PFSK-1 (cell line): ENCODE measurements at regions not wholly inside any gene's neighbourhood (a gene's known extent, or its start where the extent isn't known, plus 50 kb on each side); places are given as distances from the start of the nearest gene placed in this dataset.

Source experiments
- FOXP2 ChIP-seq: optimal IDR thresholded peaks from 2 replicates; pipeline ENCODE3; 2011; ENCODE audit warnings: borderline replicate concordance, control low read depth, inconsistent platforms; ENCODE audit not compliant: insufficient read depth; ENCODE audit errors: extremely low read length, extremely low read depth
- POLR2AphosphoS5 ChIP-seq: IDR thresholded peaks from 2 replicates; pipeline ENCODE4 v1.6.1; 2012; ENCODE audit warnings: low read depth, mild to moderate bottlenecking, control low read depth, low read length, moderate library complexity
- SIN3A ChIP-seq: IDR thresholded peaks from 2 replicates; pipeline ENCODE4 v1.6.1; 2012; ENCODE audit warnings: mild to moderate bottlenecking, low read length, moderate library complexity, borderline replicate concordance; ENCODE audit not compliant: insufficient read depth
- TAF1 ChIP-seq: IDR thresholded peaks from 2 replicates; pipeline ENCODE4 v1.6.1; 2012; ENCODE audit warnings: low read length, control low read depth, borderline replicate concordance; ENCODE audit not compliant: insufficient read depth
- TF ChIP-seq, protein P1 (sequence below), 2 experiments: IDR thresholded peaks; 2 replicates each; pipeline versions ENCODE4 v1.6.1 to v1.8.0; 2011 to 2012; ENCODE audit warnings: low read depth in 2 of 2, low read length in 2 of 2, control low read depth in 1 of 2, inconsistent platforms in 1 of 2, mild to moderate bottlenecking in 1 of 2, moderate library complexity in 1 of 2; ENCODE audit not compliant: insufficient read depth in 1 of 2

DNA sequence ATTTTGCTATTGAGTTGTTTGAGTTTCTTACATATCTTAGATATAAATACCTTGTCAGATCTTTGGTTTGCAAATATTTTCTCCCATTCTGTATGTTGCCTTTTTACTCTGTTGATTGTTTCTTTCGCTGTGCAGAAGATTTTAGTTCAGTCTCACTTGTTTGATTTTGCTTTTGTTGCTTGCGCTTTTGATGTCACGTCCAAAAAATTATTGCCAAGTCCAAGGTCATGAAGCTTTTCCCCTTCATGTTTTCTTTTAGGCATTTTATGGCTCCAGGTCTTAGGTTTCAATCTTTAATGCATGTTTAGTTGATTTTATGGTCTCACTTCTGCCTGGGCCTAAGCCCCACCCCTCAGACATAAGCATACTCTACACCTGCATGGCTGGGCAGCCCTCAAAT lies 131.5 kb upstream of the TNC start:
- TF ChIP-seq SIN3A: no peak
- no peak for TF ChIP-seq FOXP2
- no peak for TF ChIP-seq POLR2AphosphoS5
- TF ChIP-seq, protein P1, sequence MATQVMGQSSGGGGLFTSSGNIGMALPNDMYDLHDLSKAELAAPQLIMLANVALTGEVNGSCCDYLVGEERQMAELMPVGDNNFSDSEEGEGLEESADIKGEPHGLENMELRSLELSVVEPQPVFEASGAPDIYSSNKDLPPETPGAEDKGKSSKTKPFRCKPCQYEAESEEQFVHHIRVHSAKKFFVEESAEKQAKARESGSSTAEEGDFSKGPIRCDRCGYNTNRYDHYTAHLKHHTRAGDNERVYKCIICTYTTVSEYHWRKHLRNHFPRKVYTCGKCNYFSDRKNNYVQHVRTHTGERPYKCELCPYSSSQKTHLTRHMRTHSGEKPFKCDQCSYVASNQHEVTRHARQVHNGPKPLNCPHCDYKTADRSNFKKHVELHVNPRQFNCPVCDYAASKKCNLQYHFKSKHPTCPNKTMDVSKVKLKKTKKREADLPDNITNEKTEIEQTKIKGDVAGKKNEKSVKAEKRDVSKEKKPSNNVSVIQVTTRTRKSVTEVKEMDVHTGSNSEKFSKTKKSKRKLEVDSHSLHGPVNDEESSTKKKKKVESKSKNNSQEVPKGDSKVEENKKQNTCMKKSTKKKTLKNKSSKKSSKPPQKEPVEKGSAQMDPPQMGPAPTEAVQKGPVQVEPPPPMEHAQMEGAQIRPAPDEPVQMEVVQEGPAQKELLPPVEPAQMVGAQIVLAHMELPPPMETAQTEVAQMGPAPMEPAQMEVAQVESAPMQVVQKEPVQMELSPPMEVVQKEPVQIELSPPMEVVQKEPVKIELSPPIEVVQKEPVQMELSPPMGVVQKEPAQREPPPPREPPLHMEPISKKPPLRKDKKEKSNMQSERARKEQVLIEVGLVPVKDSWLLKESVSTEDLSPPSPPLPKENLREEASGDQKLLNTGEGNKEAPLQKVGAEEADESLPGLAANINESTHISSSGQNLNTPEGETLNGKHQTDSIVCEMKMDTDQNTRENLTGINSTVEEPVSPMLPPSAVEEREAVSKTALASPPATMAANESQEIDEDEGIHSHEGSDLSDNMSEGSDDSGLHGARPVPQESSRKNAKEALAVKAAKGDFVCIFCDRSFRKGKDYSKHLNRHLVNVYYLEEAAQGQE (IDR thresholded peaks at IDR 0.05; ENCODE audit: insufficient read depth in 1 of 2, low read depth in 2 of 2, low read length in 2 of 2): no peak
- no peak for TF ChIP-seq TAF1

DNA sequence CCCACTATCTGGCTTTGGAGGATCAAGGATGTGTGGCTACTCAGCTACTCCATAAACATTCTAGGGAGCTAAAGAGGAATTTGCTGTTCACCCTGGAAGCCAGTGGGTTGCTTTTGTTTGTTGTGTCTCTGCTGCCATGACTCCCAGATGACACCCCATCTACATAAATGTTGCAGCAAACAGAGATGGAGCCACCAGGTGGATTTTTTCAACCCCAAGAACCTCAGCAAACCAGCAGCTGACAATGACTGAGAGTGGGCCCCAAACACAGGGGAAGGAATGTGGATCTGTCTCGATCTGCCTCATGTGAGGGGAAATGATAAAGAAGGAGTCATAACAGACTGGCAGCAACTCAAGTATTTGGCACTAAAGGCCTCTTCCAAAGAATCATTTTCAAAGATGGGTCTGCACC lies 132.7 kb upstream of the TNC start:
- TF ChIP-seq FOXP2: no peak
- TF ChIP-seq, protein P1 (IDR thresholded peaks at IDR 0.05; ENCODE audit: insufficient read depth in 1 of 2, low read depth in 2 of 2, low read length in 2 of 2): no peak
- TF ChIP-seq SIN3A: no peak
- no peak for TF ChIP-seq POLR2AphosphoS5

DNA sequence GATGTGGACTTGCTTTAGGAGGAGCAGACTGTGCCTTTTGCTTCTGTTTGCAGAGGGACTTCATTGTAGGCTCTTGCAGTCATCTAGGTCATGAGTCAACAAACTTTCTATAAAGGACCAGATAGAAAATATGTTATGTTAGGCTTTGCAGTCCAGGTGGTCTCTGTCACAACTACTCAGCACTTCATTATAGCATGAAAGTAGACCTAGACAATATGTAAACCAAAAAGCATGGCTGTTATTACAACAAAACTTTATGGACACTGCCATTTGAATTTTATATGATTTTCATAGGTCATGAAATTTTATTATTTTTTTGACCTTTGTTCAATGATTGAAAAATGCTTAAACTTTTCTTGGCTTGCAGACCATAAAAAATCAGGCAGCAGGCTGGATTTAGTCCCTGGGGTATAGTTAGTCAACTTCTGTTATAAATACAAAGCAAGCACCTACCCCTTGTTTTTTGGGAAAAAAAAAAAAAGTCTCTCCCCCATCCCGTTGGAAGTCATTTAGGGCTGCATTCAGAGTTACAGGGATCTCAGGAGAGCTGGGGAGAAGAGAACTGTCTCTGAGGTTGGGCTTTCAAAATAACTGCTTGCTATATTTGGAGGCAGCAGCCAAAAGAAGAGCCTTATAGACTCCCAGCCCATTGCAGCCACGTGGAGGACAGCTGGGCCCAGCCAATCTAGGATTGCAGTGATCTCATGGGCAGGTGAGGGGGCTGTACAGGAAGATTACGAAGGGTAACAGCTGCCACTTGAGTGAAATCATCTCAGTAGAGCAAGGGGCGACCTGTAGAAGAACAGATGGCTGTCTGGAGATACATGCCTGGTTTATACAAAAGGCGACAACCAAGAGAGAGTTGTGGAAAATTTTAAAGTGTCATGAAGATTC lies 136.6 kb upstream of the TNC start:
- no peak for TF ChIP-seq POLR2AphosphoS5
- no peak for TF ChIP-seq FOXP2
- no peak for TF ChIP-seq TAF1
- TF ChIP-seq, protein P1 (IDR thresholded peaks at IDR 0.05; ENCODE audit: insufficient read depth in 1 of 2, low read depth in 2 of 2, low read length in 2 of 2): no peak
- no peak for TF ChIP-seq SIN3A

- TF ChIP-seq, protein P1 (IDR thresholded peaks at IDR 0.05; ENCODE audit: insufficient read depth in 1 of 2, low read depth in 2 of 2, low read length in 2 of 2): no peak
- TF ChIP-seq TAF1 (no peak), SIN3A (no peak), FOXP2 (no peak), POLR2AphosphoS5 (no peak)
These were observed 143.7 kb upstream of the TNC start for GRCh38 chr9:115261656-115262081.
